GM12878 (cell line): ENCODE measurements at regions not wholly inside any gene's neighbourhood (a gene's known extent, or its start where the extent isn't known, plus 50 kb on each side); places are given as distances from the start of the nearest gene placed in this dataset.

Source experiments
- ATAC-seq: fragments of 200-7000 bp; cut with Tn5 transposase; 3 replicates; pipeline ENCODE4 v1.9.1; 2020; ENCODE audit warnings: mild to moderate bottlenecking, moderate library complexity
- BruUV-seq: library from RNA; stranded (reverse); fragments of 400-500 nt; replicated peaks from 2 replicates; lab custom pipeline; 2021; lab: Mats Ljungman, UMichigan
- CTCF ChIA-PET: fragments of 300-600 bp; sonication (Branson Sonifier 250); formaldehyde crosslinking; extraction: SDS; loops from one replicate; lab custom pipeline; 2021; ENCODE audit warnings: inconsistent platforms; lab: Yijun Ruan, JAX
- POLR2A ChIA-PET: fragments of 350-600 bp; formaldehyde crosslinking; extraction: SDS; loops from one replicate; lab custom pipeline; 2021; ENCODE audit warnings: inconsistent platforms; lab: Charles Lee
- RAD21 ChIA-PET: fragments of 300-600 bp; sonication (Branson Sonifier 250); formaldehyde crosslinking; loops from one replicate; lab custom pipeline; 2023; ENCODE audit warnings: antibody characterized with exemption; ENCODE audit not compliant: unreplicated experiment; lab: Charles Lee
- SMC1A ChIA-PET: fragments of 300-600 bp; sonication (Branson Sonifier 250); formaldehyde crosslinking; loops from one replicate; lab custom pipeline; 2023; ENCODE audit not compliant: unreplicated experiment, uncharacterized antibody; lab: Charles Lee
- DNase-seq: peaks from one replicate; pipeline ENCODE4 v3.0.0-alpha.2; 2011; ENCODE audit warnings: low read depth, low spot score
- FAIRE-seq: peaks from 3 replicates; lab custom pipeline; 2011; peaks lifted over from hg19 to GRCh38; lab: Jason Lieb, UNC
- H2AFZ ChIP-seq: 2 replicates; pipeline ENCODE4 v1.6.0; 2011; ENCODE audit warnings: low read depth, low read length, control low read depth; ENCODE audit not compliant: control insufficient read depth
- H3K27ac ChIP-seq: 2 replicates; pipeline ENCODE4 v1.5.1; 2011; ENCODE audit warnings: control low read depth; ENCODE audit not compliant: control insufficient read depth, insufficient read depth
- H3K27me3 ChIP-seq, 2 experiments: replicated peaks in 1 of 2; 2 replicates each; pipeline versions ENCODE4 v1.6.0 to v1.6.1; 2011; ENCODE audit warnings: low read length in 1 of 2; ENCODE audit not compliant: control insufficient read depth in 2 of 2, insufficient read depth in 2 of 2
- H3K36me3 ChIP-seq, 2 experiments: 2 replicates each; pipeline ENCODE4 v1.5.1; 2011; ENCODE audit warnings: low read length in 1 of 2; ENCODE audit not compliant: control insufficient read depth in 2 of 2, insufficient read depth in 2 of 2
- H3K4me1 ChIP-seq: 2 replicates; pipeline ENCODE4 v1.6.1; 2011; ENCODE audit warnings: mild to moderate bottlenecking, low read length, moderate library complexity, mixed read lengths; ENCODE audit not compliant: control insufficient read depth, insufficient read depth
- H3K4me2 ChIP-seq: 2 replicates; pipeline ENCODE4 v1.6.0; 2011; ENCODE audit warnings: control low read depth; ENCODE audit not compliant: control insufficient read depth, insufficient read depth
- H3K4me3 ChIP-seq: fragments of 200-600 bp; sonication (generic); 2 replicates; pipeline ENCODE4 v1.5.1; 2016
- H3K79me2 ChIP-seq: 2 replicates; pipeline ENCODE4 v1.6.0; 2011; ENCODE audit warnings: low read length; ENCODE audit not compliant: control insufficient read depth, insufficient read depth
- H3K9ac ChIP-seq: 2 replicates; pipeline ENCODE4 v1.8.0; 2011; ENCODE audit warnings: low read length, control low read depth, mixed read lengths; ENCODE audit not compliant: control insufficient read depth, insufficient read depth
- H3K9me3 ChIP-seq: replicated peaks from 3 replicates; pipeline ENCODE4 v1.5.1; 2011; ENCODE audit warnings: mild to moderate bottlenecking, low read length; ENCODE audit not compliant: control insufficient read depth, insufficient read depth
- H4K20me1 ChIP-seq: 2 replicates; pipeline ENCODE4 v1.6.0; 2011; ENCODE audit not compliant: control insufficient read depth, insufficient read depth
- CREB1 ChIP-seq: IDR thresholded peaks from 2 replicates; pipeline ENCODE4 v1.6.1; 2012; ENCODE audit warnings: low read depth, mild to moderate bottlenecking, inconsistent platforms
- EGR1 ChIP-seq, 2 experiments: IDR thresholded peaks; 1 replicate in 1 of 2; 2 replicates in 1 of 2; pipeline ENCODE4 v1.6.1; 2011 to 2012; ENCODE audit warnings: low read depth in 2 of 2, low read length in 2 of 2, borderline replicate concordance in 1 of 2, mild to moderate bottlenecking in 1 of 2, moderate library complexity in 1 of 2
- EZH2 ChIP-seq: IDR thresholded peaks from 2 replicates; pipeline ENCODE4 v1.6.1; 2012; ENCODE audit warnings: low read depth, mild to moderate bottlenecking, control low read depth, inconsistent platforms, low read length, borderline replicate concordance; ENCODE audit not compliant: control insufficient read depth
- KLF5 ChIP-seq: fragments of 450-650 bp; IDR thresholded peaks from 2 replicates; pipeline ENCODE4 v1.6.1; 2014; ENCODE audit warnings: mild to moderate bottlenecking; ENCODE audit not compliant: partially characterized antibody
- MEF2B ChIP-seq: fragments of 450-650 bp; IDR thresholded peaks from 2 replicates; pipeline ENCODE4 v1.6.1; 2018; ENCODE audit warnings: mild to moderate bottlenecking, moderate library complexity; ENCODE audit not compliant: partially characterized antibody, poor library complexity, severe bottlenecking
- NFYB ChIP-seq: IDR thresholded peaks from 2 replicates; pipeline ENCODE4 v1.6.1; 2011; ENCODE audit warnings: low read depth, mild to moderate bottlenecking, low read length, improper control_type of control experiment, moderate library complexity; ENCODE audit not compliant: insufficient read depth
- SMAD1 ChIP-seq: fragments of 450-650 bp; IDR thresholded peaks from 2 replicates; pipeline ENCODE4 v1.6.1; 2018; ENCODE audit warnings: mild to moderate bottlenecking, low read depth; ENCODE audit not compliant: partially characterized antibody
- SREBF2 ChIP-seq: IDR thresholded peaks from 2 replicates; pipeline ENCODE4 v1.6.1; 2012; ENCODE audit warnings: mild to moderate bottlenecking, low read length
- SRF ChIP-seq, 2 experiments: IDR thresholded peaks; 2 replicates each; pipeline ENCODE4 v1.6.1; 2011; ENCODE audit warnings: low read depth in 2 of 2, low read length in 2 of 2, mild to moderate bottlenecking in 1 of 2, moderate library complexity in 1 of 2
- SUPT20H ChIP-seq: IDR thresholded peaks from 2 replicates; pipeline ENCODE4 v1.6.1; 2011; ENCODE audit warnings: low read depth, mild to moderate bottlenecking, low read length, moderate library complexity, borderline replicate concordance; ENCODE audit not compliant: control insufficient read depth
- YY1 ChIP-seq: IDR thresholded peaks from 2 replicates; pipeline ENCODE4 v1.6.1; 2011; ENCODE audit warnings: low read depth, mild to moderate bottlenecking, low read length
- ZBTB4 ChIP-seq: fragments of 450-650 bp; formaldehyde crosslinking; IDR thresholded peaks from 2 replicates; pipeline ENCODE4 v1.4.0; 2022; ENCODE audit warnings: mild to moderate bottlenecking, moderate library complexity
- ZNF207 ChIP-seq: fragments of 450-650 bp; IDR thresholded peaks from 2 replicates; pipeline ENCODE4 v1.6.1; 2014; ENCODE audit warnings: antibody characterized with exemption, mild to moderate bottlenecking, borderline replicate concordance
- WGBS: methylation state at CpG from one replicate; pipeline ENCODE4 v1.1.6; 2016; ENCODE audit warnings: low lambda C conversion rate; ENCODE audit not compliant: insufficient replicate concordance, insufficient coverage; ENCODE audit errors: missing lambda C conversion rate; 5-methylcytosine and 5-hydroxymethylcytosine counted together
- in situ Hi-C: fragments of 300-500 bp; cut with MboI; formaldehyde crosslinking; loops from 9 replicates; pipeline ENCODE4 v1.14.3; 2018; ENCODE audit warnings: mixed read lengths
- intact Hi-C: fragments of 100-400 bp; cut with micrococcal nuclease; formaldehyde crosslinking; loops from one replicate; pipeline ENCODE4 v1.14.2; 2022; ENCODE audit not compliant: unreplicated experiment
- TF ChIP-seq, protein P1 (sequence below): fragments of 150-350 bp; IDR thresholded peaks from 2 replicates; pipeline ENCODE4 v1.6.1; 2016; ENCODE audit warnings: low read depth, low read length
- TF ChIP-seq, protein P2 (sequence below): fragments of 450-650 bp; IDR thresholded peaks from 2 replicates; pipeline ENCODE4 v1.6.1; 2017; ENCODE audit warnings: antibody characterized with exemption, mild to moderate bottlenecking, moderate library complexity

- SMC1A ChIA-PET, result interaction anchor here (1.1 to 2.1 kb wide), 2 partner anchors 8 to 432 kb away, joined by 3 to 4 read pairs; no protein-coding TSS in a partner anchor
- H2AFZ ChIP-seq, result no peak overlapping the region
- in situ Hi-C loops, result no loop called here
- no peak overlapping the region for H3K4me3 ChIP-seq
- intact Hi-C loops, result no loop called here
- no peaks in the 10 kb centered on the region for H3K27me3 ChIP-seq
- no peaks in the 10 kb centered on the region for H3K4me1 ChIP-seq
- H3K9me3 ChIP-seq, result no peaks in the 10 kb centered on the region
- H3K79me2 ChIP-seq, result no peaks in the 10 kb centered on the region
- POLR2A ChIA-PET, result no interaction called here
- RAD21 ChIA-PET, result no interaction called here
- H3K36me3 ChIP-seq, result no peaks in the 10 kb centered on the region
- DNase-seq (no peak), FAIRE-seq (peak; percentile 27), ATAC-seq (no peak)
- no peak overlapping the region for H3K27ac ChIP-seq
- WGBS, result 40% methylated on average over 3 of the region's 3 CpGs
- CTCF ChIA-PET, result interaction anchor here (1.1 to 1.3 kb wide), 2 partner anchors 11 to 12 kb away, joined by 3 read pairs; no protein-coding TSS in a partner anchor
- H3K4me2 ChIP-seq, result no peak overlapping the region
- no peak overlapping the region for H3K9ac ChIP-seq
- H4K20me1 ChIP-seq, result no peaks in the 10 kb centered on the region
- BruUV-seq, result no TSS peak
- TF ChIP-seq KLF5 (no peak), YY1 (no peak), ZBTB4 (CRISPR knock-in tag) (no peak), EGR1 (IDR thresholded peaks at IDR 0.05; ENCODE audit: borderline replicate concordance in 1 of 2, low read depth in 2 of 2, low read length in 2 of 2) (no peak), SUPT20H (no peak), SRF (IDR thresholded peaks at IDR 0.05; ENCODE audit: low read depth in 2 of 2, low read length in 2 of 2) (no peak), NFYB (no peak), SREBF2 (no peak), SMAD1 (no peak), EZH2 (no peak), ZNF207 (no peak), MEF2B (no peak), CREB1 (no peak)
- TF ChIP-seq, protein P1, sequence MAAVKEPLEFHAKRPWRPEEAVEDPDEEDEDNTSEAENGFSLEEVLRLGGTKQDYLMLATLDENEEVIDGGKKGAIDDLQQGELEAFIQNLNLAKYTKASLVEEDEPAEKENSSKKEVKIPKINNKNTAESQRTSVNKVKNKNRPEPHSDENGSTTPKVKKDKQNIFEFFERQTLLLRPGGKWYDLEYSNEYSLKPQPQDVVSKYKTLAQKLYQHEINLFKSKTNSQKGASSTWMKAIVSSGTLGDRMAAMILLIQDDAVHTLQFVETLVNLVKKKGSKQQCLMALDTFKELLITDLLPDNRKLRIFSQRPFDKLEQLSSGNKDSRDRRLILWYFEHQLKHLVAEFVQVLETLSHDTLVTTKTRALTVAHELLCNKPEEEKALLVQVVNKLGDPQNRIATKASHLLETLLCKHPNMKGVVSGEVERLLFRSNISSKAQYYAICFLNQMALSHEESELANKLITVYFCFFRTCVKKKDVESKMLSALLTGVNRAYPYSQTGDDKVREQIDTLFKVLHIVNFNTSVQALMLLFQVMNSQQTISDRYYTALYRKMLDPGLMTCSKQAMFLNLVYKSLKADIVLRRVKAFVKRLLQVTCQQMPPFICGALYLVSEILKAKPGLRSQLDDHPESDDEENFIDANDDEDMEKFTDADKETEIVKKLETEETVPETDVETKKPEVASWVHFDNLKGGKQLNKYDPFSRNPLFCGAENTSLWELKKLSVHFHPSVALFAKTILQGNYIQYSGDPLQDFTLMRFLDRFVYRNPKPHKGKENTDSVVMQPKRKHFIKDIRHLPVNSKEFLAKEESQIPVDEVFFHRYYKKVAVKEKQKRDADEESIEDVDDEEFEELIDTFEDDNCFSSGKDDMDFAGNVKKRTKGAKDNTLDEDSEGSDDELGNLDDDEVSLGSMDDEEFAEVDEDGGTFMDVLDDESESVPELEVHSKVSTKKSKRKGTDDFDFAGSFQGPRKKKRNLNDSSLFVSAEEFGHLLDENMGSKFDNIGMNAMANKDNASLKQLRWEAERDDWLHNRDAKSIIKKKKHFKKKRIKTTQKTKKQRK, result no peak
- TF ChIP-seq, protein P2, sequence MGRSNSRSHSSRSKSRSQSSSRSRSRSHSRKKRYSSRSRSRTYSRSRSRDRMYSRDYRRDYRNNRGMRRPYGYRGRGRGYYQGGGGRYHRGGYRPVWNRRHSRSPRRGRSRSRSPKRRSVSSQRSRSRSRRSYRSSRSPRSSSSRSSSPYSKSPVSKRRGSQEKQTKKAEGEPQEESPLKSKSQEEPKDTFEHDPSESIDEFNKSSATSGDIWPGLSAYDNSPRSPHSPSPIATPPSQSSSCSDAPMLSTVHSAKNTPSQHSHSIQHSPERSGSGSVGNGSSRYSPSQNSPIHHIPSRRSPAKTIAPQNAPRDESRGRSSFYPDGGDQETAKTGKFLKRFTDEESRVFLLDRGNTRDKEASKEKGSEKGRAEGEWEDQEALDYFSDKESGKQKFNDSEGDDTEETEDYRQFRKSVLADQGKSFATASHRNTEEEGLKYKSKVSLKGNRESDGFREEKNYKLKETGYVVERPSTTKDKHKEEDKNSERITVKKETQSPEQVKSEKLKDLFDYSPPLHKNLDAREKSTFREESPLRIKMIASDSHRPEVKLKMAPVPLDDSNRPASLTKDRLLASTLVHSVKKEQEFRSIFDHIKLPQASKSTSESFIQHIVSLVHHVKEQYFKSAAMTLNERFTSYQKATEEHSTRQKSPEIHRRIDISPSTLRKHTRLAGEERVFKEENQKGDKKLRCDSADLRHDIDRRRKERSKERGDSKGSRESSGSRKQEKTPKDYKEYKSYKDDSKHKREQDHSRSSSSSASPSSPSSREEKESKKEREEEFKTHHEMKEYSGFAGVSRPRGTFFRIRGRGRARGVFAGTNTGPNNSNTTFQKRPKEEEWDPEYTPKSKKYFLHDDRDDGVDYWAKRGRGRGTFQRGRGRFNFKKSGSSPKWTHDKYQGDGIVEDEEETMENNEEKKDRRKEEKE, result no peak
These were observed 619.1 kb downstream of the METTL15 start for GRCh38 chr11:28727254-28727653.
